HepG2 (cell line): ENCODE measurements at regions not wholly inside any gene's neighbourhood (a gene's known extent, or its start where the extent isn't known, plus 50 kb on each side); places are given as distances from the start of the nearest gene placed in this dataset.

Source experiments
- ATAC-seq: fragments of 200-7000 bp; cut with Tn5 transposase; 3 replicates; pipeline ENCODE4 v1.9.1; 2020; ENCODE audit warnings: mild to moderate bottlenecking, moderate library complexity
- BruUV-seq: library from RNA; stranded (reverse); fragments of 400-500 nt; replicated peaks from 2 replicates; lab custom pipeline; 2021; lab: Mats Ljungman, UMichigan
- CTCF ChIA-PET: fragments of 300-600 bp; formaldehyde crosslinking; extraction: SDS; loops from one replicate; lab custom pipeline; 2021; ENCODE audit warnings: low total read pairs, inconsistent platforms, low intra/inter-chr PET ratio; lab: Yijun Ruan, JAX
- POLR2A ChIA-PET: fragments of 350-600 bp; sonication (Branson Sonifier 250); formaldehyde crosslinking; loops from one replicate; lab custom pipeline; 2020; ENCODE audit warnings: antibody characterized with exemption, inconsistent platforms; lab: Yijun Ruan, JAX
- DNase-seq: peaks from one replicate; pipeline ENCODE4 v3.0.0-alpha.2; 2015; ENCODE audit warnings: low spot score
- FAIRE-seq: peaks from 3 replicates; lab custom pipeline; 2011; peaks lifted over from hg19 to GRCh38; lab: Jason Lieb, UNC
- H2AFZ ChIP-seq: one replicate; pipeline ENCODE4 v1.6.1; 2011; ENCODE audit warnings: low read length, inconsistent platforms
- H3K27ac ChIP-seq: fragments of 300-600 bp; 3 replicates; pipeline ENCODE4 v1.8.0; 2011; ENCODE audit warnings: mixed run types, mild to moderate bottlenecking, mixed read lengths, low read length, inconsistent platforms; ENCODE audit not compliant: insufficient read depth; ENCODE audit errors: extremely low read length
- H3K27me3 ChIP-seq, 2 experiments: fragments of 200-600 bp in 1 of 2; 2 replicates in 1 of 2; 3 replicates in 1 of 2; pipeline versions ENCODE4 v1.6.0 to v1.8.0; 2011; ENCODE audit warnings: low read length in 2 of 2, mild to moderate bottlenecking in 2 of 2, moderate library complexity in 2 of 2, inconsistent platforms in 1 of 2; ENCODE audit not compliant: insufficient read depth in 2 of 2, control insufficient read depth in 1 of 2
- H3K36me3 ChIP-seq, 2 experiments: fragments of 200-600 bp in 1 of 2; replicated peaks in 1 of 2; 2 replicates in 1 of 2; 3 replicates in 1 of 2; pipeline versions ENCODE4 v1.5.1 to v1.8.0; 2011; ENCODE audit warnings: low read length in 2 of 2, inconsistent platforms in 1 of 2; ENCODE audit not compliant: insufficient read depth in 2 of 2, control insufficient read depth in 1 of 2
- H3K4me1 ChIP-seq: 2 replicates; pipeline ENCODE4 v1.5.1; 2012; ENCODE audit warnings: low read length, inconsistent platforms; ENCODE audit not compliant: insufficient read depth
- H3K4me2 ChIP-seq: 2 replicates; pipeline ENCODE4 v1.6.0; 2011; ENCODE audit warnings: low read depth, low read length, inconsistent platforms
- H3K4me3 ChIP-seq, 3 experiments: fragments of 200-600 bp in 1 of 3; sonication (generic), shearing (Covaris generic) in 1 of 3; replicated peaks in 1 of 3; 2 replicates each; pipeline ENCODE4 v1.5.1; 2011 to 2016; ENCODE audit warnings: low read length in 3 of 3, inconsistent platforms in 2 of 3, low read depth in 2 of 3, mild to moderate bottlenecking in 2 of 3, control low read depth in 1 of 3, mixed read lengths in 1 of 3; ENCODE audit not compliant: insufficient read depth in 1 of 3
- H3K79me2 ChIP-seq: one replicate; pipeline ENCODE4 v1.6.1; 2011; ENCODE audit warnings: low read length, inconsistent platforms; ENCODE audit not compliant: insufficient read depth
- H3K9ac ChIP-seq: 2 replicates; pipeline ENCODE4 v1.6.0; 2011; ENCODE audit warnings: mild to moderate bottlenecking, low read depth, low read length, inconsistent platforms; ENCODE audit not compliant: insufficient read depth
- H3K9me3 ChIP-seq: 2 replicates; pipeline ENCODE4 v1.5.1; 2012; ENCODE audit warnings: mild to moderate bottlenecking, low read length
- H4K20me1 ChIP-seq: 2 replicates; pipeline ENCODE4 v1.6.0; 2011; ENCODE audit warnings: inconsistent platforms, mild to moderate bottlenecking, low read length, moderate library complexity; ENCODE audit not compliant: insufficient read depth
- ATF4 ChIP-seq, 2 experiments: fragments of 450-650 bp in 1 of 2; sonication (generic) in 1 of 2; formaldehyde crosslinking; IDR thresholded peaks; 2 replicates each; pipeline versions ENCODE4 v1.5.0 to v1.8.0; 2020 to 2022; ENCODE audit warnings: mild to moderate bottlenecking in 1 of 2, missing genetic modification reagents in 1 of 2
- CEBPB ChIP-seq: IDR thresholded peaks from 2 replicates; pipeline ENCODE4 v1.6.1; 2011; ENCODE audit warnings: low read depth, low read length, improper control_type of control experiment, borderline replicate concordance
- SYNCRIP ChIP-seq: fragments of 200-400 bp; formaldehyde crosslinking; IDR thresholded peaks from 2 replicates; pipeline ENCODE4 v1.6.1; 2018; ENCODE audit warnings: mild to moderate bottlenecking, low read depth, low read length; ENCODE audit not compliant: insufficient read depth
- WGBS: methylation state at CpG from one replicate; pipeline ENCODE4 v1.1.6; 2017; ENCODE audit warnings: low lambda C conversion rate; 5-methylcytosine and 5-hydroxymethylcytosine counted together
- in situ Hi-C: cut with HindIII; loops from 2 replicates; pipeline ENCODE4 v1.10.0; 2017; ENCODE audit warnings: low pct_unique_long_range_greater_than_20kb; ENCODE audit not compliant: extremely low pct_ligation_motif_present
- intact Hi-C: fragments of 100-400 bp; cut with micrococcal nuclease; formaldehyde crosslinking; loops from one replicate; pipeline ENCODE4 v1.10.0; 2022; ENCODE audit not compliant: unreplicated experiment

- POLR2A ChIA-PET = no interaction called here
- WGBS = under 1% methylated on average over 8 of the region's 8 CpGs
- Histone ChIP-seq H2AFZ (no peak overlapping the region), H3K9ac (no peak overlapping the region), H4K20me1 (no peaks in the 10 kb centered on the region), H3K36me3 (no peaks in the 10 kb centered on the region), H3K79me2 (no peaks in the 10 kb centered on the region), H3K27me3 (no peaks in the 10 kb centered on the region), H3K27ac (no peak overlapping the region), H3K4me3 (no peak overlapping the region), H3K4me1 (no peaks in the 10 kb centered on the region), H3K9me3 (peaks cover 76% of the 10 kb centered on the region), H3K4me2 (no peak overlapping the region)
- ATAC-seq (peak; percentile 82), FAIRE-seq (no peak), DNase-seq (peak; percentile 66)
- in situ Hi-C loops = no loop called here
- 0 out of 2 replicates have a peak, but pooled peaks have one; percentile 22 for TF ChIP-seq CEBPB
- TF ChIP-seq SYNCRIP = no peak
- no TSS peak for BruUV-seq
- CTCF ChIA-PET = no interaction called here
- intact Hi-C loops = no loop called here
These were observed 1163.6 kb upstream of the CITED2 start for GRCh38 chr6:140537834-140538705.

GRCh38 chr6:140537211-140537610 is 1162.8 kb upstream of the CITED2 start:
- no TSS peak for BruUV-seq
- DNase-seq (no peak), FAIRE-seq (no peak), ATAC-seq (no peak)
- in situ Hi-C loops = no loop called here
- Histone ChIP-seq H3K36me3 (no peaks in the 10 kb centered on the region), H3K27me3 (no peaks in the 10 kb centered on the region), H3K4me3 (no peak overlapping the region), H3K27ac (no peak overlapping the region), H3K79me2 (no peaks in the 10 kb centered on the region), H3K4me1 (no peaks in the 10 kb centered on the region), H3K9me3 (peaks cover 76% of the 10 kb centered on the region), H3K4me2 (no peak overlapping the region), H2AFZ (no peak overlapping the region), H4K20me1 (no peaks in the 10 kb centered on the region), H3K9ac (no peak overlapping the region)
- TF ChIP-seq ATF4 (CRISPR knock-in tag; IDR thresholded peaks at IDR 0.05) = no peak
- intact Hi-C loops = no loop called here
- CTCF ChIA-PET = no interaction called here
- POLR2A ChIA-PET = no interaction called here
- WGBS = 50% methylated on average over 3 of the region's 3 CpGs
